NB4 (cell line): ENCODE measurements at regions not wholly inside any gene's neighbourhood (a gene's known extent, or its start where the extent isn't known, plus 50 kb on each side); places are given as distances from the start of the nearest gene placed in this dataset.

Experiments used
- DNase-seq: peaks from one replicate; pipeline ENCODE4 v3.0.0; 2010; ENCODE audit warnings: low read depth
- H3K4me3 ChIP-seq: one replicate; pipeline ENCODE4 v1.5.1; 2011; ENCODE audit warnings: mild to moderate bottlenecking, low read depth, low read length, moderate library complexity
- MAX ChIP-seq: IDR thresholded peaks from 2 replicates; pipeline ENCODE4 v1.6.1; 2011; ENCODE audit warnings: low read depth, low read length
- MYC ChIP-seq: IDR thresholded peaks from 2 replicates; pipeline ENCODE4 v1.6.1; 2011; ENCODE audit warnings: low read depth, low read length
- POLR2A ChIP-seq: IDR thresholded peaks from 2 replicates; pipeline ENCODE4 v1.6.1; 2011; ENCODE audit warnings: mild to moderate bottlenecking; ENCODE audit not compliant: insufficient read length; ENCODE audit errors: extremely low read depth
- TF ChIP-seq, protein P1 (sequence below): IDR thresholded peaks from one replicate; pipeline ENCODE4 v1.5.1; 2012; ENCODE audit warnings: low read depth, low read length

GRCh38 chr1:220407191-220407590 lies 120.7 kb upstream of the MARK1 start:
- no peak overlapping the region for H3K4me3 ChIP-seq
- no peak for DNase-seq
- TF ChIP-seq MYC (no peak), MAX (no peak), POLR2A (no peak)
- TF ChIP-seq, protein P1, sequence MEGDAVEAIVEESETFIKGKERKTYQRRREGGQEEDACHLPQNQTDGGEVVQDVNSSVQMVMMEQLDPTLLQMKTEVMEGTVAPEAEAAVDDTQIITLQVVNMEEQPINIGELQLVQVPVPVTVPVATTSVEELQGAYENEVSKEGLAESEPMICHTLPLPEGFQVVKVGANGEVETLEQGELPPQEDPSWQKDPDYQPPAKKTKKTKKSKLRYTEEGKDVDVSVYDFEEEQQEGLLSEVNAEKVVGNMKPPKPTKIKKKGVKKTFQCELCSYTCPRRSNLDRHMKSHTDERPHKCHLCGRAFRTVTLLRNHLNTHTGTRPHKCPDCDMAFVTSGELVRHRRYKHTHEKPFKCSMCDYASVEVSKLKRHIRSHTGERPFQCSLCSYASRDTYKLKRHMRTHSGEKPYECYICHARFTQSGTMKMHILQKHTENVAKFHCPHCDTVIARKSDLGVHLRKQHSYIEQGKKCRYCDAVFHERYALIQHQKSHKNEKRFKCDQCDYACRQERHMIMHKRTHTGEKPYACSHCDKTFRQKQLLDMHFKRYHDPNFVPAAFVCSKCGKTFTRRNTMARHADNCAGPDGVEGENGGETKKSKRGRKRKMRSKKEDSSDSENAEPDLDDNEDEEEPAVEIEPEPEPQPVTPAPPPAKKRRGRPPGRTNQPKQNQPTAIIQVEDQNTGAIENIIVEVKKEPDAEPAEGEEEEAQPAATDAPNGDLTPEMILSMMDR, result no peak

- H3K4me3 ChIP-seq, result no peak overlapping the region
- TF ChIP-seq, protein P1, result no peak
- no peak for TF ChIP-seq MYC
- no peak for DNase-seq
Observed at GRCh38 chr1:220398238-220398637, 126.0 kb upstream of the RAB3GAP2 start.

GRCh38 chr1:220391491-220391890 lies 119.2 kb upstream of the RAB3GAP2 start:
- H3K4me3 ChIP-seq, result no peak overlapping the region
- no peak for TF ChIP-seq MYC
- no peak for DNase-seq

- no peak for DNase-seq
Observed at GRCh38 chr1:220389634-220390033, 117.4 kb upstream of the RAB3GAP2 start.

GRCh38 chr1:220386494-220387195 lies 114.4 kb upstream of the RAB3GAP2 start:
- no peak for DNase-seq
- H3K4me3 ChIP-seq, result no peak overlapping the region
- TF ChIP-seq, protein P1, result no peak
- no peak for TF ChIP-seq MYC
- no peak for TF ChIP-seq POLR2A
- no peak for TF ChIP-seq MAX

More at GRCh38 chr1:220389634-220390033, 117.4 kb upstream of the RAB3GAP2 start:
- TF ChIP-seq POLR2A (no peak), MAX (no peak), MYC (no peak)
- TF ChIP-seq, protein P1, result no peak
- H3K4me3 ChIP-seq, result no peak overlapping the region

DNA sequence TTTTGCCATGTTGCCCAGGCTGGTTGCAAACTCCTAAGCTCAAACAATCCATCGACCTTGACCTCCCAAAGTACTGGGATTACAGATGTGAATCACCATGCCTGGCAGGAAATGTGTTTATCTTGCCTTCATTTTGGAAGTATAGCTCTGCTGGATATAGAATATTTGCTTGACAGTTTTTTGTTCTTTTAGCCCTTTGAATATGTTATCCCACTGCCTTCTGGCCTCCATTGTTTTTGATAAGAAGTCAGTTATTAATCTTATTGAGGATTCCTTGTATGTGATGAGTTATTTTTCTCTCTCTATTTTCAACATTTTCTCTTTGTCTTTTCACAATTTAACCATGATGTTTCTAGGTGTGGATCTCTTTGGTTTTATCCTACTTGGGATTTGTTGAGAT lies 112.9 kb upstream of the RAB3GAP2 start:
- H3K4me3 ChIP-seq, result no peak overlapping the region
- DNase-seq, result no peak
- TF ChIP-seq MAX (no peak), MYC (no peak), POLR2A (no peak)
- TF ChIP-seq, protein P1, result no peak
